ENCODE measurements at regions not wholly inside any gene's neighbourhood (a gene's known extent, or its start where the extent isn't known, plus 50 kb on each side); places are given as distances from the start of the nearest gene placed in this dataset.

DNA sequence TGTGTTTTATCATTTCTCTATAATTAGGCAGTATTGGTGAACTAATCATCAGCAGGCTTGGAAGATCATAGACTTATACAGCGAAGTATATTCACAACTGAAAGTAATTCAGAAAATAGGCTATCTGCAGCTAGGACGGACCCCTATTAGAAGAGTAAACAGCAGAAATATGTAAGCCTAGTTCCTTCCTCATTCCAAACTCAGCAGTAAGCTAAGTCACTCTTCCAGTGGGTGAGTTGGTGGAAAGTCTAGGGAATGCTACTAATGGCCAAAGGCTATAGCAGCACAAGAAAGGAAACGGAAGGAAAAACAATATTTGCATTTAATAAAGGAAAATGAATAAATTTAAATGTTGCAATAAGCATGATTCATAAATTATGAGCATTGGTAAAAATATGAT is 918.1 kb upstream of the TMPRSS15 start (continued):
- TF ChIP-seq KDM5B (IDR thresholded peaks at IDR 0.05; ENCODE audit: insufficient replicate concordance, low read depth, low read length), result no peak
- no peak for TF ChIP-seq CBFA2T3 (IDR thresholded peaks at IDR 0.05)
- TF ChIP-seq NFYB (IDR thresholded peaks at IDR 0.05; ENCODE audit: extremely low read depth, insufficient read length), result no peak
- TF ChIP-seq BHLHE40 (IDR thresholded peaks at IDR 0.05; ENCODE audit: low read length), result no peak
- TF ChIP-seq, protein P1, sequence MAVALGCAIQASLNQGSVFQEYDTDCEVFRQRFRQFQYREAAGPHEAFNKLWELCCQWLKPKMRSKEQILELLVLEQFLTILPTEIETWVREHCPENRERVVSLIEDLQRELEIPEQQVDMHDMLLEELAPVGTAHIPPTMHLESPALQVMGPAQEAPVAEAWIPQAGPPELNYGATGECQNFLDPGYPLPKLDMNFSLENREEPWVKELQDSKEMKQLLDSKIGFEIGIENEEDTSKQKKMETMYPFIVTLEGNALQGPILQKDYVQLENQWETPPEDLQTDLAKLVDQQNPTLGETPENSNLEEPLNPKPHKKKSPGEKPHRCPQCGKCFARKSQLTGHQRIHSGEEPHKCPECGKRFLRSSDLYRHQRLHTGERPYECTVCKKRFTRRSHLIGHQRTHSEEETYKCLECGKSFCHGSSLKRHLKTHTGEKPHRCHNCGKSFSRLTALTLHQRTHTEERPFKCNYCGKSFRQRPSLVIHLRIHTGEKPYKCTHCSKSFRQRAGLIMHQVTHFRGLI (CRISPR knock-in tag; IDR thresholded peaks at IDR 0.05), result no peak
- no peak for TF ChIP-seq CBX8 (IDR thresholded peaks at IDR 0.05; ENCODE audit: borderline replicate concordance, extremely low read depth, low read depth, low read length, poor library complexity, severe bottlenecking)
- TF ChIP-seq TBP (optimal IDR thresholded peaks at IDR 0.05; ENCODE audit: low read depth, low read length), result no peak
- TF ChIP-seq NR2C2 (CRISPR knock-in tag; IDR thresholded peaks at IDR 0.05), result no peak
- TF ChIP-seq NR2C2 (tag; IDR thresholded peaks at IDR 0.05), result no peak

DNA sequence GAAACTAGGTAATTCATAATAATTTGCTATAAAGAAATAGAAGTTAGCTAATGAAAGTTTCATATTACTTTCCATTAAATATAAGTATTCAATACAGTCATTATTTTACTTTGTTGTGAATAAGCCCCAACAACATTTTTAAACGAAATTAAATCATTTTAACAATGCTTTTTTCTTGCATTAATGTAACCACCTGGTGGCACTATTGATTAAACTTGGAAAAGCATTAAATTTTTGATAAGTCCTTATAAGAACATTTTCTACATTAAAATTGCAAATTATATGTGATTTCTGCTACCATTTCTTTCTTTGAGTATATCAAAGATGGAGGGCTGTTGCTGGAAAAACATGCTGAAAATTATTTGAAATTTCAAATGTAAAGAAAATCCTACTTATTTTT is 918.8 kb upstream of the TMPRSS15 start:
- Histone ChIP-seq H4K20me1 (replicated peaks; ENCODE audit: control insufficient read depth, insufficient read depth, low read length) (no peaks in the 10 kb centered on the region), H2AFZ (ENCODE audit: low read depth, low read length) (no peak overlapping the region), H3K4me2 (ENCODE audit: insufficient read depth, low read length) (no peak overlapping the region), H3K4me3 (no peak overlapping the region), H3K36me3 (ENCODE audit: control insufficient read depth, insufficient read depth, low read length) (no peaks in the 10 kb centered on the region), H3K27ac (ENCODE audit: extremely low read depth, low read depth, low read length) (no peak overlapping the region), H3K9ac (ENCODE audit: insufficient read depth in 1 of 2, low read depth in 2 of 2, low read length in 2 of 2) (no peak overlapping the region), H3K79me2 (ENCODE audit: control insufficient read depth, insufficient read depth, low read length) (no peaks in the 10 kb centered on the region), H3K9me1 (ENCODE audit: control insufficient read depth, insufficient read depth, low read length) (no peaks in the 10 kb centered on the region), H3K9me3 (replicated peaks; ENCODE audit: control insufficient read depth, insufficient read depth, low read depth, low read length) (no peaks in the 10 kb centered on the region), H3K4me1 (replicated peaks in 1 of 2; ENCODE audit: control insufficient read depth in 2 of 2, insufficient read depth in 2 of 2, low read length in 2 of 2) (no peaks in the 10 kb centered on the region), H3K27me3 (ENCODE audit: control insufficient read depth in 2 of 2, insufficient read depth in 2 of 2, low read length in 2 of 2) (no peaks in the 10 kb centered on the region)
- BruUV-seq (replicated peaks), result no TSS peak
- DNase-seq (ENCODE audit: extremely low read depth in 1 of 4, low spot score in 3 of 4) (no peak), FAIRE-seq (no peak), ATAC-seq (no peak)
- ChIA-PET POLR2A (interaction anchor here (0.6 kb wide), 1 partner anchor 1365 kb away, joined by 3 read pairs; no protein-coding TSS in a partner anchor), CTCF (ENCODE audit: low intra/inter-chr PET ratio) (no interaction called here)
- WGBS (ENCODE audit: insufficient coverage, low coverage, missing lambda C conversion rate), result 0% methylated on average over 1 of the region's 1 CpG
- in situ Hi-C loops (cut with MboI), result no loop called here
- intact Hi-C loops (cut with micrococcal nuclease), result no loop called here
- peak in 1 of 2 experiments; percentile 56; a peak in 2 of 4 replicates for TF ChIP-seq RAD21 (CRISPR knock-in tag; conservative IDR thresholded peaks at IDR 0.05 in 1 of 2, IDR thresholded peaks at IDR 0.05 in 1 of 2)
- TF ChIP-seq, protein P2, sequence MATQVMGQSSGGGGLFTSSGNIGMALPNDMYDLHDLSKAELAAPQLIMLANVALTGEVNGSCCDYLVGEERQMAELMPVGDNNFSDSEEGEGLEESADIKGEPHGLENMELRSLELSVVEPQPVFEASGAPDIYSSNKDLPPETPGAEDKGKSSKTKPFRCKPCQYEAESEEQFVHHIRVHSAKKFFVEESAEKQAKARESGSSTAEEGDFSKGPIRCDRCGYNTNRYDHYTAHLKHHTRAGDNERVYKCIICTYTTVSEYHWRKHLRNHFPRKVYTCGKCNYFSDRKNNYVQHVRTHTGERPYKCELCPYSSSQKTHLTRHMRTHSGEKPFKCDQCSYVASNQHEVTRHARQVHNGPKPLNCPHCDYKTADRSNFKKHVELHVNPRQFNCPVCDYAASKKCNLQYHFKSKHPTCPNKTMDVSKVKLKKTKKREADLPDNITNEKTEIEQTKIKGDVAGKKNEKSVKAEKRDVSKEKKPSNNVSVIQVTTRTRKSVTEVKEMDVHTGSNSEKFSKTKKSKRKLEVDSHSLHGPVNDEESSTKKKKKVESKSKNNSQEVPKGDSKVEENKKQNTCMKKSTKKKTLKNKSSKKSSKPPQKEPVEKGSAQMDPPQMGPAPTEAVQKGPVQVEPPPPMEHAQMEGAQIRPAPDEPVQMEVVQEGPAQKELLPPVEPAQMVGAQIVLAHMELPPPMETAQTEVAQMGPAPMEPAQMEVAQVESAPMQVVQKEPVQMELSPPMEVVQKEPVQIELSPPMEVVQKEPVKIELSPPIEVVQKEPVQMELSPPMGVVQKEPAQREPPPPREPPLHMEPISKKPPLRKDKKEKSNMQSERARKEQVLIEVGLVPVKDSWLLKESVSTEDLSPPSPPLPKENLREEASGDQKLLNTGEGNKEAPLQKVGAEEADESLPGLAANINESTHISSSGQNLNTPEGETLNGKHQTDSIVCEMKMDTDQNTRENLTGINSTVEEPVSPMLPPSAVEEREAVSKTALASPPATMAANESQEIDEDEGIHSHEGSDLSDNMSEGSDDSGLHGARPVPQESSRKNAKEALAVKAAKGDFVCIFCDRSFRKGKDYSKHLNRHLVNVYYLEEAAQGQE (IDR thresholded peaks at IDR 0.05; ENCODE audit: borderline replicate concordance), result peak; percentile 11; the same call in 1 of the 2 replicates
- TF ChIP-seq, protein P2 (CRISPR knock-in tag; IDR thresholded peaks at IDR 0.05; ENCODE audit: low read depth), result no peak

Measured in K562 (cell line).